Omental fat pad (tissue), 3 donors: ENCODE measurements at regions not wholly inside any gene's neighbourhood (a gene's known extent, or its start where the extent isn't known, plus 50 kb on each side); places are given as distances from the start of the nearest gene placed in this dataset.

Experiments used
- ATAC-seq: fragments of 150-250 bp; one replicate; pipeline ENCODE4 v1.9.1; 2016; ENCODE audit warnings: mild to moderate bottlenecking, moderate library complexity; ENCODE audit not compliant: low FRiP score
- DNase-seq: peaks from one replicate; pipeline ENCODE4 v3.0.0-alpha.2; 2019; ENCODE audit warnings: low spot score
- TF ChIP-seq, protein P1 (sequence below), 3 donors: fragments of 450-650 bp; IDR thresholded peaks; one replicate each; pipeline ENCODE4 v1.5.1; 2016 to 2017; ENCODE audit warnings: antibody characterized with exemption in 3 of 3, mild to moderate bottlenecking in 3 of 3, moderate library complexity in 2 of 3

DNA sequence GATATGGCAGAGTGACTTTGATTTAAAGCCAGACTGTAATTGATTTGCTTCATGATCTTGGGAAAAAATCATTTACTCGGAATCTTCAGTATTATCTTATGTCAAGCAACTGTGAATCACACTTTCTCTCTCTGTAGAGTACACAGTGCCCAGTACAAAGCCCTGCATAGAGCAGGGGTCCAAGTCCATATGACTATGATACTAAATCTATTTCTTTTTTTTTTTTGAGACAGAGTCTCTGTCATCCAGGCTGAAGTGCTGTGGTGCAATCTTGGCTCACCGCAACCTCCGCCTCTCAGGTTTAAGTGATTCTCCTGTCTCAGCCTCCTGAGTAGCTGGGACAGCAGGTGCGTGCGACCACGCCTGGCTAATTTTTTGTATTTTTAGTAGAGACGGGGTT is 194.8 kb upstream of the SEMA6A start:
- TF ChIP-seq, protein P1, sequence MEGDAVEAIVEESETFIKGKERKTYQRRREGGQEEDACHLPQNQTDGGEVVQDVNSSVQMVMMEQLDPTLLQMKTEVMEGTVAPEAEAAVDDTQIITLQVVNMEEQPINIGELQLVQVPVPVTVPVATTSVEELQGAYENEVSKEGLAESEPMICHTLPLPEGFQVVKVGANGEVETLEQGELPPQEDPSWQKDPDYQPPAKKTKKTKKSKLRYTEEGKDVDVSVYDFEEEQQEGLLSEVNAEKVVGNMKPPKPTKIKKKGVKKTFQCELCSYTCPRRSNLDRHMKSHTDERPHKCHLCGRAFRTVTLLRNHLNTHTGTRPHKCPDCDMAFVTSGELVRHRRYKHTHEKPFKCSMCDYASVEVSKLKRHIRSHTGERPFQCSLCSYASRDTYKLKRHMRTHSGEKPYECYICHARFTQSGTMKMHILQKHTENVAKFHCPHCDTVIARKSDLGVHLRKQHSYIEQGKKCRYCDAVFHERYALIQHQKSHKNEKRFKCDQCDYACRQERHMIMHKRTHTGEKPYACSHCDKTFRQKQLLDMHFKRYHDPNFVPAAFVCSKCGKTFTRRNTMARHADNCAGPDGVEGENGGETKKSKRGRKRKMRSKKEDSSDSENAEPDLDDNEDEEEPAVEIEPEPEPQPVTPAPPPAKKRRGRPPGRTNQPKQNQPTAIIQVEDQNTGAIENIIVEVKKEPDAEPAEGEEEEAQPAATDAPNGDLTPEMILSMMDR (IDR thresholded peaks at IDR 0.05), result no peak
- DNase-seq (no peak), ATAC-seq (no peak)

DNA sequence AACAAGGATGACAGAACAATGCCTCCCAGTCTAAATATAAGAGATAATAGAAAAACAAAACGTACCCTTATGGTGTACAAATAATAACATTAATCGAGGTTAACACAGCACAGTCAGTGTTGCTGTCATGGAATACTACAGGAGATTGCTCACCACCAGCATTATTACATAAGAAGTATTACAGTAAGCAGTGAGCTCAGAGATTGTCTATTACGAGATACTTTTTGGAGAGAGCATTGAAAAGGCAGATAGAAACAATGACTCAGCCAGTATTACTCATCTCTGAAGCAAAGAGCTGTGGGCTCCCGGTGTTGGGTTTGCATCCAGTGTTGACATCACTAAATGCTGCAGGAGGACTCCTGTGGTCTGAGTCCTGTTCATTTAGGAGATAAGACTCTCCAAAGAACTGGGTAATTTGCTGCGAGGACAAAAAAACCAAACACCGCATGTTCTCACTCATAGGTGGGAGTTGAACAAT is 191.9 kb upstream of the SEMA6A start:
- ATAC-seq (peak; percentile 98), DNase-seq (no peak)

DNA sequence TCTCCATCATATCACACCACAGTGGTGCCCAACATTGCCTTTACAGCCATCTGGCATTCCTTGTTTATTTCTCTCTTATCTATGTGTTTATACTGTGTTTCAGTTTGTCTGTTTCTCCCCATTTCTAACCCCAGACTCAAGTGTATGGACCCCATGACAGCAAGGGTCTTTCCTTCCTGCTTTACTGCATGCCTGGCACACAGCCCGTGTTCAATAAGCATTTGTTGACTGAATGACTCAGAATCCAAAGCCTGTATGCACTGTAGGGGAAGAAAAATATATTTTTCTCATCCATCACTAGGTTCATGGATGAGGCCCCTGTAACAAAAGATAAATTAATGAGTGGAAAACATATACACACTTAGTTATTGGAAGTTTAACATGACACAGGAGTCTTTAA is 190.8 kb upstream of the SEMA6A start:
- TF ChIP-seq, protein P1 (IDR thresholded peaks at IDR 0.05), result no peak
- no peak for ATAC-seq
- DNase-seq, result no peak

More for the DNA sequence above, 191.9 kb upstream of the SEMA6A start:
- TF ChIP-seq, protein P1 (IDR thresholded peaks at IDR 0.05), result no peak

DNA sequence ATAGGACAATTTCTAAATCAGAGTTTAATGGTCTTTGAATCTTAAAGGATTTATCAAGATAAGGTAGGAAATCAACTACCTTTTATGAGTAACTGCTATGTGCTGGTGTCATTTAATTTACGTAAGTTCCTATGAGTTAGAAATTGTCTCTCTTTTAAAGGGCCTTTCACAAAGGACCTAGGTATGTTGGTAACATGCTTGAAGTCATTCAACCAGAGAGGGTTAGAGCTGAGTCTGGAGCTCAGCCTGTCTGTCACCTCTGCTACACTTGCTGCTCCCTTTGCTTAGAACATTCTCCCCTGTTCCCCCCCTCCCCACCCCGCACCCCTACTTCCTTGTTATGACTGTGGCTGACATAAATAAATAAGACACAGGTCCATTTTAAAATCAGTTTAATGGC is 190.3 kb upstream of the SEMA6A start:
- TF ChIP-seq, protein P1 (IDR thresholded peaks at IDR 0.05), result no peak
- ATAC-seq, result no peak
- no peak for DNase-seq

DNA sequence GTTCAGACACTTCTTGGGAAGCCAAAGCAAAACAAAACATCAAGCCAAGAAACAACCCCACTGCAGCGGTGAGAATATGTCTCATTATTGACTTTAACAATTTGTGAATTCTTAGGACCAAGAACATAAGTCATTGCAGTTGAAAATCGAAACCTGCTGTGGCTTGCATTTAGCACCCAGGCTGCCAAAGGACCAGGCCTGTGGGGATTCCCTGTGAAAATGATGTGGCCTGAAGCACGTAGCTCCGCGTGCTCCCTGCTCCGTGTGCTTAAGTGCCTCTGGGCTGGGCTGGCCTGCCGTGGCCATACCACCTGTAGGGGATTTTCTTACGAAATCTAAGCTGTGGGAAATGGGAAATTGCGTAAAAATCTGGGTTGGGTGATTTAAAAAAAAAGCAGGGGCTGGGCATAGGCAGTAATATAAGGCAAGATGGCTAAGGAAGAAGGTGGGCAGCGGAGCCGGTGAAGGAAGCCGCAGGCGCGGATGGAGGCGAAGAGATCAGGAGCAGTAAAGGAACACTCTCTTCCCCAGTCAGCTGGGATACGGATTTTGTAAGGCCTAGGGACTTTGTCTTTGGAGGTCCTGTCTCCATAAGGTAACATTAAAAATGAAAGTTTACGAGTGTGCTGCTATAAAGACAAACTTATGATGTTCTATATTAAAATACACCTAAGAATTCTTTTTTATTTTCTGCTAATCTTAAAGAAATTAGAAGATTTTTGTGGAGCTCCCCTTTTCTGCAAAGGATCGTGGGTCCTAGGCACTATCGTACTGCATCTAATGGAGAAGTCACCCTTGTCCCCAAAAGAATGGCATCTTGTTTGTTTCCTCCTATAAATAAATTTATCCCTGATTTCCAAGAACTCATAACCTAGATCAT is 189.6 kb upstream of the SEMA6A start:
- ATAC-seq (no peak), DNase-seq (no peak)
- TF ChIP-seq, protein P1 (IDR thresholded peaks at IDR 0.05), result no peak

DNA sequence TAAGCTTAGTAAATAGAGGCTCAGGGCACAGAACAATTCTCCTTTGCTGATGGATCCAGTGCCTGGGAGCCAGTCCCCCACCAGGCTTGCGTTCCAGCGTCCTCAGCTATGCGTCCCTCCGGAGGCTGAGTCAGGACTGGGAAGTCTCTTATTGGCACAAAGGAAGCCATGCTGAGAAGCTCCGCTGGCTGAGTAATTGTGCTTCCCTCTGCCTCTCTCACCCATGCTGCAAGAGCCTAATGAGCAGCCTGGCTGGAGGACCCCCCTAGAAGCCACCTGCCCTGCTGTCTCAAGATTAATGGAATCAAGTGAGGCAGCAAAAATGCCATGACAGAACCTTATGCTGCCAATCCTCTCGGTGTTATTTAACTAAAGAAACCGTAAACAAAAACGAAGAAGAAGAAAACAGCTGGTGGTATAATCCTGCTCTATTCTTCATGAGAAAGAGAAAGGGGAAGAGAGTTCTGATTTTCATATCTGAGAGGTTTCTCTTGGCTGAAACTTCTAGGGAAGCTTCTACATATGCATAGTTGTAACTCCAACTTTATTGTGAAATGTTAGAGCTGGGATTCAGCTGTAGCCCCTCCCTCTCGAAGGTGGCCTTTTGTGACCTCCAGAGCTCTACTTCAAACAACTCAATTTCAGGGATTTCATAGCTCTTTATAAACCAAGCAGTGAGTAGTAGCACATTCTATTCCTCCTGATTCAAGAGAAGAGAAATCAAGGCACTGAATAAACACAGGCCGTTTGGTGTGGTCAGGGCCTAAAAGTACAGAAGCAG is 185.4 kb upstream of the SEMA6A start:
- DNase-seq, result no peak
- TF ChIP-seq, protein P1 (IDR thresholded peaks at IDR 0.05), result no peak
- no peak for ATAC-seq
